ENCODE measurements at regions not wholly inside any gene's neighbourhood (a gene's known extent, or its start where the extent isn't known, plus 50 kb on each side); places are given as distances from the start of the nearest gene placed in this dataset.

DNA sequence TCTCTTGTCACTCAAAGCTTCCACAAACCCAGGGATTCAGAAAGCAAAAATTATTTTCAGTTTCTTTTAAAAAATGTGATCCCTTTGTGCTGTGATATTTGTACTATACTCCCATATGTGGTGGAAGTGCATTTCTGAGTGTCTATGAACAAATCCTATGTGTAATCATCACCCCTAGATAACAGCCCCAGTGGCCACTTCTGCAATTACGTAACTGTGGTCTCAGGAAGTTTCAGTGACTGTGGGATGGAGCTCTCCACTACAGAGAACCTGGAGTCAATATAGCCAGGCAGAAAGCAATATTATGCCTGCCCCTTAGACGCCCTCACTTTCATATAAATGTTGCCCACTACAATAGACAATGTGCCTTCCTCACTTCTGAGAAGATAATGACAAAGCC, 1101.7 kb upstream of the GHITM start:
- DNase-seq = no peak

DNA sequence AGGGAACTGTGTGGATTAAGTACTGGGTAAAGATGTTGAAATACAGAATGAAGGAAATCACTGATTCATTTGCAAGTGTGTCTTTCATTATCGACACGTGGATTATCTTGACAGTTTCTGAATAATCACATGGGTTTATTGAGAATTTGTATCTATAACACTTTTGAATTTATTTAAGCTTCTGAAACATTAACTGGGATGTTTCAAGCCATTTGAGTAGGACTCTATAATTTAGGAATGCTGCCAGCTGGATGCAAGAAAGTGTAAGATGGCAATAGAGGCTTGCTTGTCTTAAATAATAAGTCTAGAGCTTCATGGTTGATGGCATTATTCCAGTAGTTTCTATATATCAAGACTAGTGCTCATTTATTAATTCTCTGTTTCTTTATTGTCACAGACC, 1100.7 kb upstream of the GHITM start:
- DNase-seq = no peak

DNA sequence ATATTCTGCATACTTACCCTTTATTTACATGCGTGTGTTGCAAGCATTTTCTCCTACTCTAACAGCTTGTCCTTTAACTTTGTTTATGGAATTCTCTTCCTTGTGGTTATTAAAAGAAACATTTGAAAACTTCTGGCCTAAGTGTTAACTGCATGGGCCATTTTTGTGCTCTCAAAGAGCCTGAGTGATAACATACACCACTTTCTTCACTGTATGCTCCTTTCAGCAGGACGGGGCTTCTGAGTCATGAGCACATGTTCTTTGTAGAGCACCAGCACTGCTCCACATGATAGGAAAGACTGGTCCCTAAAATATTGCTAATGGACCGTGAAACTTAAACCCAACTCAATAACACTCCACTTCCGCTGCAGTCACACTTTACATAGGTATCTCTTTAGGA, 1093.6 kb upstream of the GHITM start:
- no peak for DNase-seq

DNA sequence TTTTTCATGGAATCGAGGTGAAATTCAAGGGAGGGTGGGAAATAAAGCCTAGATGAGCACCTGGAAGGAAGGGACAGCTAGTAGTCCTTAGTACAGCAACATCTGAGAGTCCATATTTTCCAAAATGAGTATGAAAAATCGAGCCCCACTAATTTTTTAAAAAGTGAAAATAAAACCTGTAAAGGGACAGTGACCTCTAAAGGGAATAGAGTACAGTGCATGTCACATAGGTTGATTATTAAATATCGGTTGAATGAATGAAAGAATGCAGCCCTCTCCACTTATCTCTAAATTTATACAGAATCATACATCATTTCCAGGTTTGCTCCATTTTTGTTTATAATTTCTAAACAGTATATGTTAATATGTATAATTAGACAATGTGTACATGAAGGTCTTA, 1088.5 kb upstream of the GHITM start:
- no peak for DNase-seq

DNA sequence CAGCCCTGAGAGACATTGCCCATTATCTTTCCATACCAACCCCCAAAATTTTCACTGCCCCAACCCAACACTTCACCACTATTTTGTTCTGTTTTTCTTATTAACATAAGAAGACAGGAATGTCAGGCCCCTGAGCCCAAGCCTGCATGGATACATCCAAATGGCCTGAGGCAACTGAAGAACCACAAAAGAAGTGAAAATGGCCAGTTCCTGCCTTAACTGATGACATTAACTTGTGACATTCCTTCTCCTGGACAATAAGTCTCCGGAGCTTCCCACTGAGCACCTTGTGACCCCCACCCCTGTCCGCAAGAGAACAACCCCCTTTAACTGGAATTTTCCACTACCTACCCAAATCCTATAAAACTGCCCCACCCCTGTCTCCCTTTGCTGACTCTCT, 1076.4 kb upstream of the GHITM start:
- DNase-seq = no peak

DNA sequence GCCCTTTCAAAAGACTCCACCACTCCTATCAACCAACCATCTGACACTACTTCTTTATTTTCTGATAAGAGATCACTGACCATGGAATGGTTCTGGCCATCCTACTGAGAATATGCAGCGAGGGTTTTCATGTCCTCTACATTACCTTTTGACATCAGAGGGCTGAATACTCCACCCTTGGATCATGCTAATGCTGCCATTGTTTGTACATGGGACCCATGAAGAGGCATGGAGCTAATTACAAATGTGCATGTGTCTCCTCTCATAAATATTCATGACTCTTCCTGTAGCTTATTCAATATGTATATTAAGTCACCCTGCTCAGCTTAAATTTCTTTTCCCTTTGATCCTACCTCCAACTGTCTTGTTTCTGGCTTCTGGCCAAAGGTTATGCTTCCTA, 1065.8 kb upstream of the GHITM start:
- DNase-seq = no peak

DNA sequence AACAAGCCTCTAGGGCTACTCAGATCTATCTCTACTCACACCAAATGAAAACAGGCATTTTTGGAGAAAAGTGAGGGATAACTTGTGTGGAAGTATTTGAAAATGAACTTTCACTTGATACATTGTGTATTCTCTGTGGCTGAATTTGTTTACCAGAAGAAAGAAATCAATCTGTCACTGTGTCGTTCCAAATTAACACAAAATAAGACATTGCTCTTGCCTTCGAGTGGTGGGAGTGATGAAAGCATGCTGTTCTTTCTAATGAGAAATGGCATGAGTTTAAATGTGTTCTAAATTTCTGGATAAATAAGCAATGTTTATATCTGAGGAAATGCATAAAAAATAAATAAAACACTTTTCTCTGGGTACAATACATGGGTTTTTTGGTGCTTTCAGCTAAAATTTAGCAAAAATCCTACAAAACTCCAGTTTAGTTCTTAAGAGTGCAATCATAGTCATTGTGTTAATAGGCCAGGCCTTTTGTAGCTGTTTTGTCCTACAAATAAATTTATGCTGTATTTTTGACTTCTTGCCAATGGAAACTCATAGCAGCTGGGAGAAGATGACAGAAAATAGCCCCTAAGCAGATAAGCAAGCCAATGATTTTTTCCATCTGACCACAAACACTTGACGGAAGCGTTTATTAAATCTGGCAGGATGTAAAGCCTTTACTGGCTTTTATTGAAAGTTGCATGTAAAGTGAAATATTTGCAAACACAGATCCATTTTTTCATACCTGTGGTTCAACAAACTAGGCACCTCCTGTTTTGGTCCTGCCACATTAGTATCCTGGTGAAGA, 1064.1 kb upstream of the GHITM start:
- DNase-seq = no peak

DNA sequence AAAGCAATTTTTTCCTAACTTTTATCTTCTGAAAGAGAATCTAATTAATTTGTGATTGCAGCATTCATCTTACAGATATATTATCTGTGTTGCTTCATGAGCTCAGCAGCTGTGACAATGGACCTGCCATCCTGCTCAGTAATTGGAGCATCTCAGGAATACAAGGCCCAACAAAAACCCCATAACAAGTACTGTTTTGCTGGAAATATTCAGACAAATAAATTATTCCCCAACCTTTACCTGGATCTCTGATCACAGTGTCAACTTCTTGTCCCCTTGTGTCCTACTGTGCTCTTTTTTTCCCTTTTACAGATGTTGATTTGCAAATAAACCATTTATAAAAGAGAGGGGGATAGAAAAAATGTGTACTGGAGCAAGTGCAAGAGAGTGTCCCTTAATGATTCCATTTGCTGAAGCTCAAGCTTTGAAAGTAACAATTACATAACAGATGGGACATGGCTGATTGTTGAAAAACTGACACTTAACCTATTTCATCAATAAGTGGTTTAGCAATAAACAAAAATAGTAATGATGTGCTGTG, 1063.4 kb upstream of the GHITM start:
- no peak for DNase-seq

DNA sequence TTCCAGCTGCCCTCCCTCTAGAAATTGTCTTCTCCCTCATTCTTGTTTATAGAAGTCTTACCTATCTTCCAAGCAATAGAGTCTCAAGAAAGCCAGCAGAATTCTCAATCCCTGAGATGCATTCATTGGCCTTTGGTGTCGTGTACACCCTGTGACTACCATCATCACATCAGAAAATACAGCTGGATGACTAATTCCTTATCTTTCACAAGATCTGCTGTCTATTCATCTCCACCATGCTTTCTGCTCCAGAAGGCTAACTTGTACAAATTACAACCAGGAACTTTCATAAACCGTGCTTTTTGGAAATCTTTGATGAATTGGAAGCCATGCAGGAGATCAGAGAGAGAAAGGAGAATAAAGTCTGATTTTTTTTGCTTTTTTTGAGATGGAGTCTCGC, 1062.9 kb upstream of the GHITM start:
- no peak for DNase-seq

DNA sequence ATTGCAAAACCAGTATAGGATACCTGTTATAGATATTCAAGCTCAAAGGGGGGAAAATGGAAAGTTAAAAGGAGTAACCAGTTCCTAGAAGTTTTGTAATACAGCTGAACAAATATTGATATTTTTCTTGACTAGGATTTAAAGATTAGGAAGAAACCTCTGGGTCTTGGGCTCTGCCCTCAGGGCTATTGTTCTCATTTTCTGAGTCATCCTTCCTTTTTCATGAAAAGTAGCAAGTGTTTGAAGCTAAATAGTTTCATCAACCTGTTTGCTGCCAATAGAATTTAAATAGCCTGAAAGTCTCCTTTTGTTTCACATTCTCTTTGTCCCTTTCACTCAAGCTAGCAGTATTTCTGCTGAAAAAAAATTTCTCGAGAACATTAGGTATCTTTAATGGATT, 1061.1 kb upstream of the GHITM start:
- no peak for DNase-seq

DNA sequence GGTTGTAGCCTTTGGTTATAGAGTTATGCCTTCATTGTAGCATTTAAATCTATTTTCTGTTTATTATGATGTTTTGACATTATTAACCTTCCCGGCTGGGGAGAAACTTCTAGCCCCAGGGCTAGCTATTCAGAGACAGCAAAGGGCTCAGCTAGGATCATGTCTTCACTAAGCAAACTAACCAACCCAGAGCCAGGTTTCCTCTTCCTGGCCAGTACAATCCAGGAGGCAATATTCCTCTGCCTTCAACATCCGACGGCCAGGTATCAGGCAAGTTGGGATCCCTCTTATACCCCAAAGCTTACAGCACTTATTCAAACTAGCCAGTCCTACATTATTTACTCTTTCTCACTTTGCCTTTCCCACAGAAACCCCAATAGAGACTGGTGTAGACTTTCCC, 1060.7 kb upstream of the GHITM start:
- no peak for DNase-seq

DNA sequence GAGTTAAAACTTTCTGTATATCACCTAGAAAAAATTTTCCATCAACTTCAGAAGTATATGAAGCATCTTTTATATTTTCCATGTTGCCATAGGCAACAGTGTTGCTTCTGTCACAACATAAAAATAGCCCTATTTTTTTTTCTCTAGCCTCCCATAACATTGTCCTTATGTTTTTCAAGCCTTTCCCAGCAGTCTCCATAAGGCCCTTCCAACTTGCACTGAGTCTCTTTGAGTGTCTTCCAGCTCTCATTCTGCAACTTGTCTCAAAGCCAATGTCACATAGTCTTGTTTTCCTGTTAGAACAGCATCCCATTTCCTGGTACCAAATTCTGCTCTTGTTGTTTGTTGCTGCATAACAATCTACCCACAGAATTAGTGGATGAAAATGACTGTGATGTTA, 1055.5 kb upstream of the GHITM start:
- DNase-seq = no peak

DNA sequence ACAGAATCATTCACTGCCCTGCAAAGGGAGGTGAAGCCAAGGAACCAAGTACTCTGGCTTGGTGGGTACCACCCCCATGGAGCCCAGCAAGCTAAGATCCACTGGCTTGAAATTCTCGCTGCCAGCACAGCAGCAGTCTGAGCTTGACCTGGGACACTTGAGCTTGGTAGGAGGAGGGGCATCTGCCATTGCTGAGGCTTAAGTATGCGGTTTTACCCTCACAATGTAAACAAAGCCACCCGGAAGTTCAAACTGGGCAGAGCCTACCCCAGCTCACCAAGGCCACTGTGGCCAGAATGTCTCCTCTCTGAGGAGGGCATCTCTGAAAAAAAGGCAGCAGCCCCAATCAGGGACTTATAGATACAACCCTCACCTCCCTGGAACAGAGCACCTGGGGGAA, 1050.0 kb upstream of the GHITM start:
- no peak for DNase-seq

DNA sequence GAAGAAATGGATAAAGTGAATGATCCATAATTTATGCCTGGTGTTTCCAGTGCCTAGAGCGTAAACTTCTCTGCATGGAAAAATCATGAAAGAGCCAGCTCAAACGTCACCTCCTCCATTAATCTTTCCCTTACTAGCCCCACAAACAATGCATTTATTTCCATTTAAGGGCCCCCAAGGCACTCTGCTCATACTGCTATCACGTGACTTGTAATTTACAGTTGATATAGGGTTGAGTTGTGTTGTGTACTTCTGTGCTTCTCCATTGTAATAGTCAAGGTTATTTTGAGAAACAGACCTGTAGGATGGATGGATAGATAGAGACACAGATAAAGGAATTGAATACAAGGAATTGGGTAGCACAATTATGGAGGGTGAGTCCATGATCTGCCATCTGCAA, 1034.7 kb upstream of the GHITM start:
- no peak for DNase-seq

DNA sequence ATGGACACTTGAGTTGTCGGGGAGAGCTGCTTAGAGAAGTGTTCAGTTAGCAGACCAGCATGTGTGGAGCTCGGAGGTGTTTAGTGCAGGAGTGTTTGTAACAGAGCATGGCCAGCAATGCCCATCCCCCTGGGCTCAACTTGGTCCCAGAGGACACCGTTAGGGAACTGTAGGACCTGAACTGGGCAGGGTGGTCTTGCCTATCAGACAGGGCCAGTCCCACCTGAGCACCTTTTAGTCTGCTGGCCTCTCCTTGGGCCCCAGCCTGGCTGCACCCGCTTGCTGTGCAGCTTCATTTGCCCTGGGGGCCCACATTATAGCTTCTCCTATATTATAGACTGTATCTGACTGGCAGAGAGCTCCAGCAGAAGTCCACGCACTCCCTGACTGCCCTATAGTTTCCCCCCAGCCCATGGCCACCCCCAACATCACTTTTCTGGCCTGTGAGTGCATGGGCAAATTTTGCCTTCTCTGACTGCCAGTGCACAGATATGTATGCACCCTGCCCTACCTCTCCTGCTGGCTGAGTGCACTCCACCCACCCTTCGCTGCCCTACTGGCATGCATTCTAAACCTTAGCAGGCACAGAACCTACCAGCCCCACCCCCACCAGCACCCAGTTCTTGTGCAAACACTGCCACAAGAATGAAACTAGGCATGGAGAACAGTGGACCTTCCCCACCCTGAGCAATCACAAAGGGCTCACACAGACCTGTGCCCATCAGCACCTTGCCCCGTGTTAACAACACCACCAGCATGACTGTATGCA, 1030.6 kb upstream of the GHITM start:
- DNase-seq = no peak

DNA sequence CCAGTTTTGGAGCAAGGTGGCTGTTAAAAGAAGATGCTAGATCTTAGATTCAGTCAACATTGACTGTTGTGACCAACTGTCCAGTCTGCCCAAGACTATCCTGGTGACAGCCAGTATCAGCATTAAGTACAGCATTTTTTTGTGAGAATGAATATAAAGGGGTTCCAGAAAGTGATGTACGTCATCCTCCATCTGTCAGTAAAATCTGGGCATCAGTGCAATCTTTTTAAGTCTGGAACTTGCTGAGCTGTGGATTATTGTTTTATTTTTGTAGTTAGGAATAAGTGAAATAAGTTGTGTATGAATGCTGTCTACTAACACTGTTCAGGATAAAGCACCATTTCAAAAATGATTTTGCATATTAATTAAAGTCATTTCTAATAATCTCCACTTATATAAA, 1020.0 kb upstream of the GHITM start:
- no peak for DNase-seq

DNA sequence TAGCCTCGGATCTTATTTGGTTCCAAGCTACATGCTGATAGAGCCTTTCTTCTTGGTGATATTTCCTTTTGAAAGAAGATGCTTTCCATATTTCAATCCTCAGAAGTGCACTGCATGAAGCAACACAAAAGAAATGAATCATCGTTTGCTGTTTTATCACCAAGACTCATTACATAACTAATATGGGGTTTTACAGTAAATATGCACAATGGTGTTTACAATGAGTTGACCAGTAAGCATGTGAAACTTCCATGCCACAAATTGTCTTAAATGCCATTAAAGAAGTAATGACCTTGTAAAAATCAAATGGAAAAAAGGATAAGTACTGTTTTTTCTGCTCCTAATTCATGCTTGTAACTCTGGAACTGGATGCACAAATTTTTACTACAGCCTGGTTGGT, 1017.0 kb upstream of the GHITM start:
- DNase-seq = no peak

DNA sequence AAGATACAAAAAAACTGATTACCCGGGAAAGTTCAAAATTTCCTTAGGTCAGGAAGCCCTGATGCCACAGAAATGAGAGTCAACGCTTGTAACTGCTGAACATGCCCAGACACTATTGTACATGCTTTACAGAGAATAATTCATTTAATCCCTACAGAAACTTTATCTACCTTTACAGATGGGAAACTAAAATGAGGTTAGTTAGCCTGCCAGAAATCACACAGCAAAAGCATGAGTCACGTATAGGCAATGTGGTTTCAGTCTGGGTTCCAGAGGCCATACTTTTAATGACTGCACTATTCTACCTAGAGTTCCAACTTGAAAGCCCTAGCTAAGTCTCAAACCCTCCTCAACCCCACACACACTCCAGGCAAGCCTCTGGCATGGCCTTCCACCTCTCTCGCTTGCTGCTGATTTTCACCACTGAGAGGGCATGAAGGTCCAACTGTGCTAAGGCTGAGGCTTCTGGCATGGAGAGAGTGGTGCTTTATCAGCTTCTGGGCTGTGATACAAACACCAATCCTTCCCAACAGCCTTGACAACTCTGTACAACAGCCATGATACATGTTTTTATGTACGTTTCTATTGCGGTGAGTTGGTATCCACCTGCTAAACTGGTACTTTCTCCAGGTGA, 1011.2 kb upstream of the GHITM start:
- no peak for DNase-seq

DNA sequence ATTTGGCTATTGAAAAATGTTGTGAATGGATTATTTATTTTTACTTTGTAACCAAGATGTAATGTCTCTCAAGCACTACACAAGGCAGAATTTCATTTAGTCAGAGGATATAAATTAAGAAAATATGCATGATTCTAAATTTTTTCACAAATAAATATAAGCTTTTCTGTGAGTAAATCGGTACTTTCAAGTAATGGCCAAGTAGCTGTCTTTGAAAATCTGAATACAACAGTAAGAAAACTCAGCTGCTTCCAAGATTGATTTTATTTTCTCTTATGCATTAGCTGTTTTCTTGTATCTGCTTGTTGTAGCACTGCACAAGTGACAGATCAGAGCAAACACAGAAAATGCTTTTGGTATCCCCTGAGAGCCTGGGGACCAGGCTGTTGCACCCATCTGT, 998.5 kb upstream of the GHITM start:
- DNase-seq = no peak

DNA sequence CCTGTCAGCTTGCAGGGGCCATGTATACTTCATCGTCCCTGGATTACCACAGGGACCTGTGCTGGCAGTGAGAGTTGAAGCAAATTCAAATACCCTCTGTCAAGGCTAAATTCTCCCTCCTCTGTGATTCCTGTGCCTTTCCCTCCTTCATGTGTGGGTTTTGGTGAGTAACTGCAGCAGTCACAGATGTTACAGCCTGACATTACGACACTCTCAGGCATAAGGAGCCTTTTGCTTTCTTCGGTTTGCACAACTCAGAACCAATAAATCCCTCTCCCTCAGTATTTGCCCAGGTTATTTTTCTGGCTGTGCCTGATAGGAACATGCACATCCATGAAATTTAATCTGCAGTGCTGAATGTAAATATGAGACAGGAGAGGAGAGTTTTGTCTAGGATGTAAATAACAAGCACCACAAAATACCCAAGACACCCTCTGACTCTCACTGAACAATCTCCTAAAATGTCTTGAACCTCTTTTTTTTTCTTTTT, 997.2 kb upstream of the GHITM start:
- no peak for DNase-seq

DNA sequence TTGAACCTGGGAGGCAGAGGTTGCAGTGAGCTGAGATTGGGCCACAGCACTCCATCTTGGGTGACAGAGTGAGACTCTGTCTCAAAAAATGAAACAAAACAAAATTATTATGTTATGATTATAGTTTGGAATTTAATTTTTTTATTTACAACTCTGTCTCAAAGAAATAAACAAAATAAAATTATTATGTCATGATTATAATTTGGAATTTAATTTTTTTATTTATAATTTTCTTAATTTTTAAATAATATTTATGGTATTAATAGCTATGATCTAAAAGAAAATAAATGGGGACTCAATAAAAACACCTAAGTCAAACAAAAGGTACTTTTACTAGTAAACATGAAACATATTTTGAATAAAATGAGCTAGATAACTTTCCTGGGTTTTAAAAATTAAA, 994.8 kb upstream of the GHITM start:
- no peak for DNase-seq

DNA sequence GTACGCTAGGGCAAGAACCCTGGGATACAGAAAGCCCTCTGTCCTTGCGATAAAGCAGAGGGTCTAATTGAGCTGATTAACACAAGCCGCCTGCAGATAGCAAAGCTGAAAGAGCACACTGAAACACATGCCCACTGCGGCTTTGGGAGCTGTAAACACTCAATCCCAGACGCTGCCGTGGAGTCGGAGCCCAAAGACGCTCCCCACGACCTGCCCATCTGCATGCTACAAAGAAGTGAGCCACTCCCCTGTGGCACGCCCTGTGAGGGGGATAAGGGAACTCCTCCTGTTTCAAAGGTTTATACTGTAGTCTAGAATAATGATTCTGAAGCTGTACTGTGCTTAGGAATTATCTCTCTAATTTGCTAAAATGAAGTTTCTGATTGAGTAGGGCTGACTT, 985.6 kb upstream of the GHITM start:
- no peak for DNase-seq

DNA sequence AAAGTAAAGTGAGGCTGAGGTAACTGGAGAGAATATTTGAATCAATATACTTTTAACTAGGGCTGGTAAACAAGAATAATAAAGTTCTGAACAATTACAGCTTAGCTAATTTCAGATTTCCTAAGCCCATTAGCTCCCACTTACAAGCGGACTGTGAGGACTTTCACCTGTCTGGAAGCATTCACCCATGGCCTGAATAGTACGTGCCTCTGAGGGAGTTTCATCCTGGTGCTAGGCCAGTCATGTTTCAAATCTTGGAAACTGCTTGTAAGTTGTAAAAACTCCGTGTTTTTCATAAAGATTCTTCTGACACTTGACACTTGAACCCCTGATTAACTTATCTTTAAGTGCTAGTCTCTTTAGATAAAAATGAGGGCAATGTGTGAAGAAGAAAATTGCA, 975.2 kb upstream of the GHITM start:
- DNase-seq = no peak

DNA sequence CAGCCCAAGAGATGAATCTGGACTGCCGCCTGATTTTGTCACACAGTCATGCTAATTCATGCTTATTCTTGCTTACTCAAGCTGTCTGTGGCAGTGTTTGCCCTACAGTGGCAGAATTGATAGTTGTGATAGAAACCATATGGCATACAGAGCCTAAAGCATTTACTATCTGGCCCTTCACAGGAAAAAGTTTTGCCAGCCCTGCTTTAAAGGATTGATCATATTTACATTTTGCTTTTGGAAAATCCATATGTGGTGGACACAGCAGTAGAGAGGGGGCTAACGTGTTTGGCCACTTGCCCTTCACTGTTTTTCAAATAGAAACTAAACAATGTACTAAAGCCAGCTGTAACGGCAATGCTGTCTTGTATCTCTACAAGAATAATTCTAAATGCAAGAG, 974.0 kb upstream of the GHITM start:
- DNase-seq = no peak
